SK-N-SH treated with all-trans-retinoic acid at 6 μM for 48 hours (cell line): ENCODE measurements at regions not wholly inside any gene's neighbourhood (a gene's known extent, or its start where the extent isn't known, plus 50 kb on each side); places are given as distances from the start of the nearest gene placed in this dataset.

Experiments used
- ATAC-seq: fragments of 200-7000 bp; cut with Tn5 transposase; 3 replicates; pipeline ENCODE4 v1.9.1; 2020; ENCODE audit warnings: mild to moderate bottlenecking, moderate library complexity
- BACH2 ChIP-seq: fragments of 250-450 bp; sonication (Bioruptor Pico); IDR thresholded peaks from 2 replicates; pipeline ENCODE4 v1.9.0; 2021; ENCODE audit warnings: mild to moderate bottlenecking, borderline replicate concordance
- CSDC2 ChIP-seq: fragments of 250-450 bp; sonication (Bioruptor Pico); IDR thresholded peaks from 2 replicates; pipeline ENCODE4 v1.5.0; 2020; ENCODE audit warnings: mild to moderate bottlenecking, moderate library complexity
- CSRNP3 ChIP-seq: fragments of 250-450 bp; sonication (Bioruptor Pico); IDR thresholded peaks from 2 replicates; pipeline ENCODE4 v1.5.1; 2021; ENCODE audit warnings: mild to moderate bottlenecking, moderate library complexity
- ESRRG ChIP-seq: fragments of 250-450 bp; sonication (Bioruptor Pico); IDR thresholded peaks from 2 replicates; pipeline ENCODE4 v1.6.1; 2021; ENCODE audit warnings: mild to moderate bottlenecking
- GLIS3 ChIP-seq: fragments of 250-450 bp; sonication (Bioruptor Pico); IDR thresholded peaks from 2 replicates; pipeline ENCODE4 v1.5.0; 2020; ENCODE audit warnings: mild to moderate bottlenecking, moderate library complexity
- PPARA ChIP-seq: fragments of 250-450 bp; sonication (Bioruptor Pico); IDR thresholded peaks from 2 replicates; pipeline ENCODE4 v1.5.0; 2020; ENCODE audit warnings: mild to moderate bottlenecking, borderline replicate concordance
- RARB ChIP-seq: fragments of 250-450 bp; sonication (Bioruptor Pico); IDR thresholded peaks from 2 replicates; pipeline ENCODE4 v1.8.0; 2021; ENCODE audit warnings: mild to moderate bottlenecking, moderate library complexity
- TCF4 ChIP-seq: fragments of 250-450 bp; sonication (Bioruptor Pico); IDR thresholded peaks from 2 replicates; pipeline ENCODE4 v1.8.0; 2021; ENCODE audit warnings: mild to moderate bottlenecking, moderate library complexity, borderline replicate concordance
- TOX ChIP-seq: fragments of 250-450 bp; sonication (Bioruptor Pico); IDR thresholded peaks from 2 replicates; pipeline ENCODE4 v1.8.0; 2021; ENCODE audit warnings: mild to moderate bottlenecking, moderate library complexity, borderline replicate concordance
- TSHZ2 ChIP-seq: fragments of 250-450 bp; sonication (Bioruptor Pico); IDR thresholded peaks from 2 replicates; pipeline ENCODE4 v1.5.0; 2020; ENCODE audit warnings: mild to moderate bottlenecking, moderate library complexity
- ZC3H10 ChIP-seq: fragments of 250-450 bp; sonication (Bioruptor Pico); IDR thresholded peaks from 2 replicates; pipeline ENCODE4 v1.5.1; 2021; ENCODE audit warnings: mild to moderate bottlenecking, moderate library complexity
- ZFP30 ChIP-seq: fragments of 450-650 bp; formaldehyde crosslinking; IDR thresholded peaks from 2 replicates; pipeline ENCODE4 v1.5.0; 2022; ENCODE audit warnings: mild to moderate bottlenecking, moderate library complexity
- ZNF565 ChIP-seq: fragments of 450-650 bp; formaldehyde crosslinking; conservative IDR thresholded peaks from 2 replicates; pipeline ENCODE4 v1.5.0; 2020; ENCODE audit warnings: low read depth, mild to moderate bottlenecking, moderate library complexity
- ZNF70 ChIP-seq: fragments of 450-650 bp; formaldehyde crosslinking; IDR thresholded peaks from 2 replicates; pipeline ENCODE4 v1.5.0; 2020; ENCODE audit warnings: mild to moderate bottlenecking, moderate library complexity
- ZNF8 ChIP-seq: fragments of 450-650 bp; formaldehyde crosslinking; IDR thresholded peaks from 2 replicates; pipeline ENCODE4 v1.5.0; 2020; ENCODE audit warnings: mild to moderate bottlenecking, moderate library complexity
- TF ChIP-seq, protein P1 (sequence below): fragments of 250-450 bp; sonication (Bioruptor Pico); IDR thresholded peaks from 2 replicates; pipeline ENCODE4 v1.8.0; 2021; ENCODE audit warnings: low read depth, mild to moderate bottlenecking, moderate library complexity, borderline replicate concordance
- TF ChIP-seq, protein P2 (sequence below): fragments of 250-450 bp; sonication (Bioruptor Pico); IDR thresholded peaks from 2 replicates; pipeline ENCODE4 v1.8.0; 2020; ENCODE audit warnings: mild to moderate bottlenecking, moderate library complexity, borderline replicate concordance

GRCh38 chr6:84902354-84902928 lies 138.0 kb upstream of the TBX18 start:
- TF ChIP-seq ZFP30, result no peak
- no peak for TF ChIP-seq TOX (CRISPR knock-in tag)
- TF ChIP-seq BACH2, result no peak
- TF ChIP-seq, protein P1, sequence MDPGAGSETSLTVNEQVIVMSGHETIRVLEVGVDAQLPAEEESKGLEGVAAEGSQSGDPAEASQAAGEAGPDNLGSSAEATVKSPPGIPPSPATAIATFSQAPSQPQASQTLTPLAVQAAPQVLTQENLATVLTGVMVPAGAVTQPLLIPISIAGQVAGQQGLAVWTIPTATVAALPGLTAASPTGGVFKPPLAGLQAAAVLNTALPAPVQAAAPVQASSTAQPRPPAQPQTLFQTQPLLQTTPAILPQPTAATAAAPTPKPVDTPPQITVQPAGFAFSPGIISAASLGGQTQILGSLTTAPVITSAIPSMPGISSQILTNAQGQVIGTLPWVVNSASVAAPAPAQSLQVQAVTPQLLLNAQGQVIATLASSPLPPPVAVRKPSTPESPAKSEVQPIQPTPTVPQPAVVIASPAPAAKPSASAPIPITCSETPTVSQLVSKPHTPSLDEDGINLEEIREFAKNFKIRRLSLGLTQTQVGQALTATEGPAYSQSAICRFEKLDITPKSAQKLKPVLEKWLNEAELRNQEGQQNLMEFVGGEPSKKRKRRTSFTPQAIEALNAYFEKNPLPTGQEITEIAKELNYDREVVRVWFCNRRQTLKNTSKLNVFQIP (CRISPR knock-in tag), result no peak
- ATAC-seq, result no peak

DNA sequence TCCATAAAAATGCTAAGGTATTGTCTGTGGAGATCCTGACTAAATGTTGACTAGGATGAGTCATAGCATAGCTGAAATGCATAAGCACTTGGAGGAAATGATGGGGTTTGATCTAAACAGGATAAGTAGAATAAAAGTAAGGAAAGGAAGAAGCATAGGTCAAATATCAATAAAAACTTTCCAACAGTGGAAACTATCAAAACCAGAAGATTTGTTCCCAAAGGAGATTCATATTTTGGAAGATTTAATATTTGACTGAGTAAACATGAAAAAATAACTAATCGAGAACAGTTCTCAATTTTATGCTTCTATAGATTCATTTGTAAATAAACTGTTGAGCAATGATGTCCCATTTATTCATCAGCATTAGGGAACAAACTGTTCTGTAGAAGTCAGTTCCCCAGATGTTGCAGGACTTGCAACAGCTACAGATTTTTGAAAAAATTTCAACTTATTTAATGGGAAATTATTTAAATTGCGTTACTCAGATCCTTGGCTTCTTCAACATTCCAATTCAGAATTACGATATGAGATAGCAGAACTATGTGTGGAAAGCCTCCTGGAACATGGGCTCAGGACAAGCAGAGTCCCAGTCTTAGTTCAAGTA lies 133.7 kb upstream of the TBX18 start:
- TF ChIP-seq ZFP30 (no peak), ZNF70 (CRISPR knock-in tag) (no peak), TCF4 (CRISPR knock-in tag) (no peak), PPARA (no peak), ZNF565 (no peak), CSRNP3 (no peak), ZNF8 (CRISPR knock-in tag) (no peak), CSDC2 (CRISPR knock-in tag) (no peak), BACH2 (no peak), RARB (no peak), ESRRG (CRISPR knock-in tag) (no peak), TSHZ2 (CRISPR knock-in tag) (no peak)
- TF ChIP-seq, protein P1 (CRISPR knock-in tag), result no peak

GRCh38 chr6:84897011-84897410 lies 132.6 kb upstream of the TBX18 start:
- ATAC-seq, result no peak
- TF ChIP-seq ZNF8 (CRISPR knock-in tag) (no peak), ZFP30 (no peak), GLIS3 (CRISPR knock-in tag) (no peak), TSHZ2 (CRISPR knock-in tag) (no peak), CSDC2 (CRISPR knock-in tag) (no peak), BACH2 (no peak), ZNF565 (no peak), ZC3H10 (CRISPR knock-in tag) (no peak), ESRRG (CRISPR knock-in tag) (no peak), CSRNP3 (no peak), TCF4 (CRISPR knock-in tag) (no peak)
- TF ChIP-seq, protein P2, sequence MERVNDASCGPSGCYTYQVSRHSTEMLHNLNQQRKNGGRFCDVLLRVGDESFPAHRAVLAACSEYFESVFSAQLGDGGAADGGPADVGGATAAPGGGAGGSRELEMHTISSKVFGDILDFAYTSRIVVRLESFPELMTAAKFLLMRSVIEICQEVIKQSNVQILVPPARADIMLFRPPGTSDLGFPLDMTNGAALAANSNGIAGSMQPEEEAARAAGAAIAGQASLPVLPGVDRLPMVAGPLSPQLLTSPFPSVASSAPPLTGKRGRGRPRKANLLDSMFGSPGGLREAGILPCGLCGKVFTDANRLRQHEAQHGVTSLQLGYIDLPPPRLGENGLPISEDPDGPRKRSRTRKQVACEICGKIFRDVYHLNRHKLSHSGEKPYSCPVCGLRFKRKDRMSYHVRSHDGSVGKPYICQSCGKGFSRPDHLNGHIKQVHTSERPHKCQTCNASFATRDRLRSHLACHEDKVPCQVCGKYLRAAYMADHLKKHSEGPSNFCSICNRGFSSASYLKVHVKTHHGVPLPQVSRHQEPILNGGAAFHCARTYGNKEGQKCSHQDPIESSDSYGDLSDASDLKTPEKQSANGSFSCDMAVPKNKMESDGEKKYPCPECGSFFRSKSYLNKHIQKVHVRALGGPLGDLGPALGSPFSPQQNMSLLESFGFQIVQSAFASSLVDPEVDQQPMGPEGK (CRISPR knock-in tag), result no peak
- TF ChIP-seq, protein P1 (CRISPR knock-in tag), result no peak

More for the DNA sequence above, 133.7 kb upstream of the TBX18 start:
- ATAC-seq, result no peak
